ENCODE measurements at regions not wholly inside any gene's neighbourhood (a gene's known extent, or its start where the extent isn't known, plus 50 kb on each side); places are given as distances from the start of the nearest gene placed in this dataset.

DNA sequence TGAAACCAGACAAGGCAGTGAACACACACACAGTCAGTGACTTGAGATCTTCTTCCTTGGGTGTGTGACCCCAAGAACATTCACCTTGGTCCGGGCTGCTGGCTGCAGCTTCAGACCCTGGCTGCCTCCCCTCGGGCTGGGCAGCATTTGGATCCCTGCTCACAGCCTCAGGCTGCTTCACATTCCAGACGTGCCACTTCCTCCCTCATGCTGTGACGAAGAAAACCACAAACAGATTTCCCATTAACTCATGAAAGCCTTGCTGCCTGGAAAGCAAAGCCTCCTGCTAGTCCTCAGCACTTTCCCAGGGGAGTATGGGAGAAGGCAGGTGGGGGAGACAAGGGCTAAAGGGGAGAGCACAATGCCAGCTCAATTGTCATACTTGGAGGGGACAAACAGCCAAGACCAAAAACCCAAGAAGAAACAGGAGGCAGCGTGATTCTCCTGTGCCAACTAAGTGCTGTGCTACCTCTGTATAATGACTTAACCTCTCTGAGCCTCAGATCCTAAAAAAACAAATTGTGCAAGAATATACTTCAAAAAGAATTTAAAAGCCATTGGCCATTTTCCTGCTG, 594.6 kb upstream of the BRINP1 start:
- TF ChIP-seq, protein P1, sequence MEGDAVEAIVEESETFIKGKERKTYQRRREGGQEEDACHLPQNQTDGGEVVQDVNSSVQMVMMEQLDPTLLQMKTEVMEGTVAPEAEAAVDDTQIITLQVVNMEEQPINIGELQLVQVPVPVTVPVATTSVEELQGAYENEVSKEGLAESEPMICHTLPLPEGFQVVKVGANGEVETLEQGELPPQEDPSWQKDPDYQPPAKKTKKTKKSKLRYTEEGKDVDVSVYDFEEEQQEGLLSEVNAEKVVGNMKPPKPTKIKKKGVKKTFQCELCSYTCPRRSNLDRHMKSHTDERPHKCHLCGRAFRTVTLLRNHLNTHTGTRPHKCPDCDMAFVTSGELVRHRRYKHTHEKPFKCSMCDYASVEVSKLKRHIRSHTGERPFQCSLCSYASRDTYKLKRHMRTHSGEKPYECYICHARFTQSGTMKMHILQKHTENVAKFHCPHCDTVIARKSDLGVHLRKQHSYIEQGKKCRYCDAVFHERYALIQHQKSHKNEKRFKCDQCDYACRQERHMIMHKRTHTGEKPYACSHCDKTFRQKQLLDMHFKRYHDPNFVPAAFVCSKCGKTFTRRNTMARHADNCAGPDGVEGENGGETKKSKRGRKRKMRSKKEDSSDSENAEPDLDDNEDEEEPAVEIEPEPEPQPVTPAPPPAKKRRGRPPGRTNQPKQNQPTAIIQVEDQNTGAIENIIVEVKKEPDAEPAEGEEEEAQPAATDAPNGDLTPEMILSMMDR (tag by site-specific recombination; IDR thresholded peaks at IDR 0.05): no peak
- TF ChIP-seq ZNF16 (tag by site-specific recombination; IDR thresholded peaks at IDR 0.05; ENCODE audit: low read depth) (no peak), TRIM28 (IDR thresholded peaks at IDR 0.05; ENCODE audit: borderline replicate concordance, low read length) (no peak), YY1 (tag by site-specific recombination; IDR thresholded peaks at IDR 0.05) (no peak), ZEB2 (tag by site-specific recombination; IDR thresholded peaks at IDR 0.05) (no peak), ZBTB21 (tag by site-specific recombination; IDR thresholded peaks at IDR 0.05) (no peak), GLI4 (tag by site-specific recombination; IDR thresholded peaks at IDR 0.05) (no peak)
- TF ChIP-seq, protein P2, sequence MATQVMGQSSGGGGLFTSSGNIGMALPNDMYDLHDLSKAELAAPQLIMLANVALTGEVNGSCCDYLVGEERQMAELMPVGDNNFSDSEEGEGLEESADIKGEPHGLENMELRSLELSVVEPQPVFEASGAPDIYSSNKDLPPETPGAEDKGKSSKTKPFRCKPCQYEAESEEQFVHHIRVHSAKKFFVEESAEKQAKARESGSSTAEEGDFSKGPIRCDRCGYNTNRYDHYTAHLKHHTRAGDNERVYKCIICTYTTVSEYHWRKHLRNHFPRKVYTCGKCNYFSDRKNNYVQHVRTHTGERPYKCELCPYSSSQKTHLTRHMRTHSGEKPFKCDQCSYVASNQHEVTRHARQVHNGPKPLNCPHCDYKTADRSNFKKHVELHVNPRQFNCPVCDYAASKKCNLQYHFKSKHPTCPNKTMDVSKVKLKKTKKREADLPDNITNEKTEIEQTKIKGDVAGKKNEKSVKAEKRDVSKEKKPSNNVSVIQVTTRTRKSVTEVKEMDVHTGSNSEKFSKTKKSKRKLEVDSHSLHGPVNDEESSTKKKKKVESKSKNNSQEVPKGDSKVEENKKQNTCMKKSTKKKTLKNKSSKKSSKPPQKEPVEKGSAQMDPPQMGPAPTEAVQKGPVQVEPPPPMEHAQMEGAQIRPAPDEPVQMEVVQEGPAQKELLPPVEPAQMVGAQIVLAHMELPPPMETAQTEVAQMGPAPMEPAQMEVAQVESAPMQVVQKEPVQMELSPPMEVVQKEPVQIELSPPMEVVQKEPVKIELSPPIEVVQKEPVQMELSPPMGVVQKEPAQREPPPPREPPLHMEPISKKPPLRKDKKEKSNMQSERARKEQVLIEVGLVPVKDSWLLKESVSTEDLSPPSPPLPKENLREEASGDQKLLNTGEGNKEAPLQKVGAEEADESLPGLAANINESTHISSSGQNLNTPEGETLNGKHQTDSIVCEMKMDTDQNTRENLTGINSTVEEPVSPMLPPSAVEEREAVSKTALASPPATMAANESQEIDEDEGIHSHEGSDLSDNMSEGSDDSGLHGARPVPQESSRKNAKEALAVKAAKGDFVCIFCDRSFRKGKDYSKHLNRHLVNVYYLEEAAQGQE (tag by site-specific recombination; IDR thresholded peaks at IDR 0.05): no peak

Data from HEK293 (cell line).